GM12878 (cell line): ENCODE measurements at regions not wholly inside any gene's neighbourhood (a gene's known extent, or its start where the extent isn't known, plus 50 kb on each side); places are given as distances from the start of the nearest gene placed in this dataset.
A peak's percentile ranks its signal among the peaks of the same experiment; 100 is the strongest.

Experiments
- ATF7 ChIP-seq: fragments of 450-650 bp; IDR thresholded peaks from 2 replicates; pipeline ENCODE4 v1.6.1; 2016; ENCODE audit warnings: low read depth, mild to moderate bottlenecking
- CBFB ChIP-seq: IDR thresholded peaks from 2 replicates; pipeline ENCODE4 v1.6.1; 2016; ENCODE audit warnings: antibody characterized with exemption, low read depth
- CBX5 ChIP-seq: sonication (generic); IDR thresholded peaks from 2 replicates; pipeline ENCODE4 v1.6.1; 2016; ENCODE audit warnings: low read depth, moderate library complexity, mild to moderate bottlenecking, inconsistent platforms
- EGR1 ChIP-seq, 2 experiments: IDR thresholded peaks; 1 replicate in 1 of 2; 2 replicates in 1 of 2; pipeline ENCODE4 v1.6.1; 2011 to 2012; ENCODE audit warnings: low read depth in 2 of 2, low read length in 2 of 2, borderline replicate concordance in 1 of 2, mild to moderate bottlenecking in 1 of 2, moderate library complexity in 1 of 2
- EZH2 ChIP-seq: IDR thresholded peaks from 2 replicates; pipeline ENCODE4 v1.6.1; 2012; ENCODE audit warnings: low read depth, mild to moderate bottlenecking, control low read depth, inconsistent platforms, low read length, borderline replicate concordance; ENCODE audit not compliant: control insufficient read depth
- HDAC2 ChIP-seq: fragments of 200-600 bp; sonication (generic); IDR thresholded peaks from 2 replicates; pipeline ENCODE4 v1.6.1; 2017
- IKZF1 ChIP-seq: fragments of 450-650 bp; conservative IDR thresholded peaks from 2 replicates; pipeline ENCODE4 v1.6.1; 2017; ENCODE audit warnings: antibody characterized with exemption, mild to moderate bottlenecking
- MEF2A ChIP-seq: IDR thresholded peaks from 2 replicates; pipeline ENCODE4 v1.6.1; 2011; ENCODE audit warnings: low read depth, mild to moderate bottlenecking, low read length, moderate library complexity; ENCODE audit not compliant: insufficient read depth
- MYC ChIP-seq: IDR thresholded peaks from 2 replicates; pipeline ENCODE4 v1.6.1; 2011; ENCODE audit warnings: mild to moderate bottlenecking, low read length, moderate library complexity, inconsistent platforms; ENCODE audit not compliant: insufficient read depth, insufficient replicate concordance, insufficient read length, severe bottlenecking
- NFIC ChIP-seq: IDR thresholded peaks from 2 replicates; pipeline ENCODE4 v1.6.1; 2012; ENCODE audit warnings: low read depth, mild to moderate bottlenecking, inconsistent platforms, low read length, moderate library complexity
- NR2C1 ChIP-seq: fragments of 450-650 bp; IDR thresholded peaks from 2 replicates; pipeline ENCODE4 v1.6.1; 2017; ENCODE audit warnings: antibody characterized with exemption, mild to moderate bottlenecking, moderate library complexity
- PAX5 ChIP-seq: IDR thresholded peaks from 2 replicates; pipeline ENCODE4 v1.6.1; 2011; ENCODE audit warnings: low read depth, low read length, borderline replicate concordance
- PAX8 ChIP-seq: fragments of 450-650 bp; IDR thresholded peaks from 2 replicates; pipeline ENCODE4 v1.6.1; 2017; ENCODE audit warnings: mild to moderate bottlenecking, moderate library complexity
- POLR2A ChIP-seq: IDR thresholded peaks from 2 replicates; pipeline ENCODE4 v1.6.1; 2011; ENCODE audit warnings: low read depth, mild to moderate bottlenecking, low read length
- RBBP5 ChIP-seq: fragments of 200-600 bp; sonication (generic); conservative IDR thresholded peaks from 2 replicates; pipeline ENCODE4 v1.6.1; 2016
- RELA ChIP-seq: fragments of 450-650 bp; IDR thresholded peaks from 2 replicates; pipeline ENCODE4 v1.8.0; 2014; ENCODE audit warnings: borderline replicate concordance; ENCODE audit not compliant: partially characterized antibody
- SIN3A ChIP-seq: IDR thresholded peaks from 2 replicates; pipeline ENCODE4 v1.6.1; 2012; ENCODE audit warnings: low read depth, low read length, improper control_type of control experiment
- SIX5 ChIP-seq: IDR thresholded peaks from 2 replicates; pipeline ENCODE4 v1.6.1; 2011; ENCODE audit warnings: mild to moderate bottlenecking, low read depth, low read length, moderate library complexity; ENCODE audit not compliant: severe bottlenecking
- TCF7 ChIP-seq: IDR thresholded peaks from 2 replicates; pipeline ENCODE4 v1.6.1; 2014; ENCODE audit warnings: antibody characterized with exemption, borderline replicate concordance
- ZNF207 ChIP-seq: fragments of 450-650 bp; IDR thresholded peaks from 2 replicates; pipeline ENCODE4 v1.6.1; 2014; ENCODE audit warnings: antibody characterized with exemption, mild to moderate bottlenecking, borderline replicate concordance
- TF ChIP-seq, protein P1 (sequence below): IDR thresholded peaks from 2 replicates; pipeline ENCODE4 v1.6.1; 2012; ENCODE audit warnings: low read depth, low read length, improper control_type of control experiment
- TF ChIP-seq, protein P2 (sequence below): fragments of 450-650 bp; IDR thresholded peaks from 2 replicates; pipeline ENCODE4 v1.6.1; 2018; ENCODE audit warnings: mild to moderate bottlenecking, low read depth, moderate library complexity; ENCODE audit not compliant: partially characterized antibody
- TF ChIP-seq, protein P3 (sequence below): fragments of 450-650 bp; IDR thresholded peaks from 2 replicates; pipeline ENCODE4 v1.6.1; 2018; ENCODE audit warnings: borderline replicate concordance, mild to moderate bottlenecking; ENCODE audit not compliant: partially characterized antibody
- TF ChIP-seq, protein P4 (sequence below): IDR thresholded peaks from 2 replicates; pipeline ENCODE4 v1.6.1; 2012; ENCODE audit warnings: low read depth, low read length, improper control_type of control experiment
- TF ChIP-seq, protein P5 (sequence below): fragments of 450-650 bp; IDR thresholded peaks from 2 replicates; pipeline ENCODE4 v1.6.1; 2017; ENCODE audit warnings: borderline replicate concordance

DNA sequence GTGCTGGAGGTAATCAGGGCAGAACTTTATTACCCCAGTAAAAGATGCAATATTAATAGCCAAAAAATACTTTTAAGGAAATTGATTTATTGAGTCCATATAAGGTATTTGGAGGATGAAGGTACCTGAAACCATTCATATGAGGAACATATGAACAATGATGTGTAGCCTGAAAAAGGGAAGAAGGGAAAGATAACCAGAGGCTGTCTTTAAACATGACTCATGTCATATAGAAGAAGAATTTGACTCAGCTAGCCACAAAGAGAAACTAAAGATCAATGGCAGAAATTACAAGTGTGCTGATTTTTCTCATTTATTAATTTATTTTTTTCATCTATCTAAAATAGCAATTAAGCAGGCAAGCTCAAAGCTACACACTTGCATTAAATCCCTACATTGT, 136.2 kb upstream of the DUSP10 start (continued):
- no peak for TF ChIP-seq RBBP5
- TF ChIP-seq, protein P1, sequence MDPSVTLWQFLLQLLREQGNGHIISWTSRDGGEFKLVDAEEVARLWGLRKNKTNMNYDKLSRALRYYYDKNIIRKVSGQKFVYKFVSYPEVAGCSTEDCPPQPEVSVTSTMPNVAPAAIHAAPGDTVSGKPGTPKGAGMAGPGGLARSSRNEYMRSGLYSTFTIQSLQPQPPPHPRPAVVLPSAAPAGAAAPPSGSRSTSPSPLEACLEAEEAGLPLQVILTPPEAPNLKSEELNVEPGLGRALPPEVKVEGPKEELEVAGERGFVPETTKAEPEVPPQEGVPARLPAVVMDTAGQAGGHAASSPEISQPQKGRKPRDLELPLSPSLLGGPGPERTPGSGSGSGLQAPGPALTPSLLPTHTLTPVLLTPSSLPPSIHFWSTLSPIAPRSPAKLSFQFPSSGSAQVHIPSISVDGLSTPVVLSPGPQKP: no peak
- TF ChIP-seq, protein P2, sequence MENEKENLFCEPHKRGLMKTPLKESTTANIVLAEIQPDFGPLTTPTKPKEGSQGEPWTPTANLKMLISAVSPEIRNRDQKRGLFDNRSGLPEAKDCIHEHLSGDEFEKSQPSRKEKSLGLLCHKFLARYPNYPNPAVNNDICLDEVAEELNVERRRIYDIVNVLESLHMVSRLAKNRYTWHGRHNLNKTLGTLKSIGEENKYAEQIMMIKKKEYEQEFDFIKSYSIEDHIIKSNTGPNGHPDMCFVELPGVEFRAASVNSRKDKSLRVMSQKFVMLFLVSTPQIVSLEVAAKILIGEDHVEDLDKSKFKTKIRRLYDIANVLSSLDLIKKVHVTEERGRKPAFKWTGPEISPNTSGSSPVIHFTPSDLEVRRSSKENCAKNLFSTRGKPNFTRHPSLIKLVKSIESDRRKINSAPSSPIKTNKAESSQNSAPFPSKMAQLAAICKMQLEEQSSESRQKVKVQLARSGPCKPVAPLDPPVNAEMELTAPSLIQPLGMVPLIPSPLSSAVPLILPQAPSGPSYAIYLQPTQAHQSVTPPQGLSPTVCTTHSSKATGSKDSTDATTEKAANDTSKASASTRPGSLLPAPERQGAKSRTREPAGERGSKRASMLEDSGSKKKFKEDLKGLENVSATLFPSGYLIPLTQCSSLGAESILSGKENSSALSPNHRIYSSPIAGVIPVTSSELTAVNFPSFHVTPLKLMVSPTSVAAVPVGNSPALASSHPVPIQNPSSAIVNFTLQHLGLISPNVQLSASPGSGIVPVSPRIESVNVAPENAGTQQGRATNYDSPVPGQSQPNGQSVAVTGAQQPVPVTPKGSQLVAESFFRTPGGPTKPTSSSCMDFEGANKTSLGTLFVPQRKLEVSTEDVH: no peak
- TF ChIP-seq EZH2: no peak
- TF ChIP-seq IKZF1: peak; percentile 68
- TF ChIP-seq MYC: no peak
- TF ChIP-seq NR2C1: no peak
- no peak for TF ChIP-seq RELA
- TF ChIP-seq PAX5: no peak
- no peak for TF ChIP-seq PAX8
- peak; percentile 85 for TF ChIP-seq ATF7
- peak; percentile 48; the same call in 1 of the 2 replicates for TF ChIP-seq TCF7
- no peak for TF ChIP-seq ZNF207
- TF ChIP-seq SIX5: no peak
- TF ChIP-seq MEF2A: 0 out of 2 replicates have a peak, but pooled peaks have one; percentile 42
- TF ChIP-seq POLR2A: no peak
- TF ChIP-seq SIN3A: no peak
- TF ChIP-seq, protein P3, sequence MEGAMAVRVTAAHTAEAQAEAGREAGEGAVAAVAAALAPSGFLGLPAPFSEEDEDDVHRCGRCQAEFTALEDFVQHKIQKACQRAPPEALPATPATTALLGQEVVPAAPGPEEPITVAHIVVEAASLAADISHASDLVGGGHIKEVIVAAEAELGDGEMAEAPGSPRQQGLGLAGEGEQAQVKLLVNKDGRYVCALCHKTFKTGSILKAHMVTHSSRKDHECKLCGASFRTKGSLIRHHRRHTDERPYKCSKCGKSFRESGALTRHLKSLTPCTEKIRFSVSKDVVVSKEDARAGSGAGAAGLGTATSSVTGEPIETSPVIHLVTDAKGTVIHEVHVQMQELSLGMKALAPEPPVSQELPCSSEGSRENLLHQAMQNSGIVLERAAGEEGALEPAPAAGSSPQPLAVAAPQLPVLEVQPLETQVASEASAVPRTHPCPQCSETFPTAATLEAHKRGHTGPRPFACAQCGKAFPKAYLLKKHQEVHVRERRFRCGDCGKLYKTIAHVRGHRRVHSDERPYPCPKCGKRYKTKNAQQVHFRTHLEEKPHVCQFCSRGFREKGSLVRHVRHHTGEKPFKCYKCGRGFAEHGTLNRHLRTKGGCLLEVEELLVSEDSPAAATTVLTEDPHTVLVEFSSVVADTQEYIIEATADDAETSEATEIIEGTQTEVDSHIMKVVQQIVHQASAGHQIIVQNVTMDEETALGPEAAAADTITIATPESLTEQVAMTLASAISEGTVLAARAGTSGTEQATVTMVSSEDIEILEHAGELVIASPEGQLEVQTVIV: no peak
- TF ChIP-seq, protein P4, sequence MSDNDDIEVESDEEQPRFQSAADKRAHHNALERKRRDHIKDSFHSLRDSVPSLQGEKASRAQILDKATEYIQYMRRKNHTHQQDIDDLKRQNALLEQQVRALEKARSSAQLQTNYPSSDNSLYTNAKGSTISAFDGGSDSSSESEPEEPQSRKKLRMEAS: no peak
- TF ChIP-seq CBFB: 0 out of 2 replicates have a peak, but pooled peaks have one; percentile 42
- TF ChIP-seq, protein P5, sequence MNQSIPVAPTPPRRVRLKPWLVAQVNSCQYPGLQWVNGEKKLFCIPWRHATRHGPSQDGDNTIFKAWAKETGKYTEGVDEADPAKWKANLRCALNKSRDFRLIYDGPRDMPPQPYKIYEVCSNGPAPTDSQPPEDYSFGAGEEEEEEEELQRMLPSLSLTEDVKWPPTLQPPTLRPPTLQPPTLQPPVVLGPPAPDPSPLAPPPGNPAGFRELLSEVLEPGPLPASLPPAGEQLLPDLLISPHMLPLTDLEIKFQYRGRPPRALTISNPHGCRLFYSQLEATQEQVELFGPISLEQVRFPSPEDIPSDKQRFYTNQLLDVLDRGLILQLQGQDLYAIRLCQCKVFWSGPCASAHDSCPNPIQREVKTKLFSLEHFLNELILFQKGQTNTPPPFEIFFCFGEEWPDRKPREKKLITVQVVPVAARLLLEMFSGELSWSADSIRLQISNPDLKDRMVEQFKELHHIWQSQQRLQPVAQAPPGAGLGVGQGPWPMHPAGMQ: no peak
- TF ChIP-seq HDAC2: no peak
- TF ChIP-seq NFIC: peak; percentile 89
- no peak for TF ChIP-seq EGR1 (IDR thresholded peaks at IDR 0.05; ENCODE audit: borderline replicate concordance in 1 of 2, low read depth in 2 of 2, low read length in 2 of 2)
- TF ChIP-seq CBX5: no peak
